Activated T-cell treated with anti-CD3 and anti-CD28 coated beads, Interleukin-2, amount 50 U/mL, for 1 hour (primary cell): ENCODE measurements at regions not wholly inside any gene's neighbourhood (a gene's known extent, or its start where the extent isn't known, plus 50 kb on each side); places are given as distances from the start of the nearest gene placed in this dataset.
"Not testable (repeated sequence)": the region's sequence is repeated elsewhere in the genome, so short reads cannot be mapped to it uniquely, and the experiment has no call there.

ENCODE experiments used
- DNase-seq: peaks from one replicate; pipeline ENCODE4 v3.0.0-alpha.2; 2020

DNA sequence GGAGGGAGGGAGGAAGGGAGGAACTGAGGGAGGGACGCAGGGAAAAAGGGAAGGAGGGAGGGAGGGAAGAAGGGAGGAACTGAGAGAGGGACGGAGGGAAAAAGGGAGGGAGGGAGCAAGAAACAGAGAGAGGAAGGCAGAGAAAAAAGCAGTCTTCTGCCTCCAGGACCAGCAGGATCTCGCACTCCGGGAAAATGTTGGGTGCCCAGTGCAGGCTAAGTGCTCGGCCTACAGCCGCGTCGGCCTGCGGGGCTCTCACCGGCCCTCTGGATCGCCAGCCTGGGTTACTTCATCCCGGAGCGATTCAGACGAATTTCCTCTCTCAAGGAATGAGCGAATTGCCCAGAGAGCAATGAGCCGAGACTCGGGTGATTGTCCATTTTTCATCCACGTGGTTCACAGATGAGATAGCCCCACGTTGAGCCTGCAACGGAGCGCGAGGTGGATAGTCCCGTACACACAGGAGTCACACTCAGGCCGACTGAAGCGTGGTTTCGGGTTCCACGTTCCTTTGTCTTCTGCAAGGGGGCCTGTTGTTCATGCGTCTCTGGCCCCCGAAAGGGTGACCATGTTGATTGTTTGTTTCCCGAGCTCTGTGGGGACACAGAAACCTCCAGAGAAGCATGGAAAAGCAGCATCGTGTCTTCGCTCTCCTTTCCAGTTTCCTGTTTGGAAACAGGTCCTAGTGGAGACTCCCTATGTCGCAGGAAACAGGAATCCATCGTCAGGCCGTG, 1937.1 kb upstream of the DEFB115 start:
- not testable (repeated sequence) for DNase-seq

DNA sequence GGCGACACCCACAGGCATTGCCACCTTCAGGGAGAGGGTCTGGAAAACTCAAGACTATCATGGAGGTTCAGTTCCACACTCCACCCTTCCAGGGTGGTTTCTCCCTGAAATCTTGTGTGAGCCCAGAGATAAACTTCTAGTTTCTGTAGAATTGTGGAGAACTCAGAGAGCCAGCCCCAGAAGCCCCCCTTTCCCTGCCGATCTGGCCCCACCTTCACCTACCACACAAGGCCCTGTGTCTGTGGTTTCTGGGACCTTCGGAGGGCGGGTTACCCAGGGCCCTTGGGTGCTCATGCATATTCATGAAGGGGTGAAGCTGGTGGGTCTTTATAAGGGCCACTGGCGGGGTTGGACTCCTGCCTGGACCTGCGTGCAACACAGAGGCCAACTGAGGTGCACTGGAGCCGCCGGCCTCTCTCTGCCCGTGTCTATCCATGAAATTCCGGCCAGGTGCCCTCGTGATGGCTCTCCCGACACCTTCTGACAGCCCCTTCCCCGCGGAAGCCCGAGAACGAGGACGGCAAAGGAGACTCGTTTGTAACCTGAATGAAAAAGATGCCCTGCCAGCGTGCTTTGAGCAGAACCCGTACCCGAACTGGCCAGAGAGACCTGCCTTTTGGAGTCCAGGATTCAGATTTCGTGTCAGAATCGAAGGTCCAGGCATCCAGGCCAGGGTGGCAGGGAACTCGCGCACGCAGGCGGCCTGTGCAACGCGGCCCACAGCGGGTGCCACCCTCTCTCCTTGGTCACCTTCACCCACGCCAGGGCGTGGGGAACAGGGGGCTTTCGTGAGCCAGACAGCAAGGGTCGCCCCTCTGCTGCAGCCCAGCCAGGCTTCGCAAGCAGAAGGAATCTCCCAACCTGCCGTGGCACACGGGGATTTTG, 1933.6 kb upstream of the DEFB115 start:
- not testable (repeated sequence) for DNase-seq

GRCh38 chr20:29324516-29325303, 1932.8 kb upstream of the DEFB115 start:
- not testable (repeated sequence) for DNase-seq

DNA sequence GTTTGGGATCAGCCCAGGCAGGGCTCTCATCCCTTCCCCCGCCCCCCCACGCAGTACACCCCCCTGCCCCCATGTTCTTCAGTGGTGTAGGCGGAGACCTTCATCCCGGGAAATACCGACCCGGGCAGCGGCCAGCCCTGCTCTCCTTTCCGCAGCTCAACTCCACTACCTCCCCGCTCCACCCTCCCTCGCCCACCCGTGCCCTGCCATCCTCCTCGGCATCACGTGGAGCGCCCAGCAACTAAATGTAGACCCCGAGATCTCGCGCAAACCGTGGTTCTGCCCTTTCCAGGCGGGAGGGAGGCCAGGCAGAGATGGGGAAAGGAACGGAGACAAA, 1932.2 kb upstream of the DEFB115 start:
- DNase-seq: no peak

DNA sequence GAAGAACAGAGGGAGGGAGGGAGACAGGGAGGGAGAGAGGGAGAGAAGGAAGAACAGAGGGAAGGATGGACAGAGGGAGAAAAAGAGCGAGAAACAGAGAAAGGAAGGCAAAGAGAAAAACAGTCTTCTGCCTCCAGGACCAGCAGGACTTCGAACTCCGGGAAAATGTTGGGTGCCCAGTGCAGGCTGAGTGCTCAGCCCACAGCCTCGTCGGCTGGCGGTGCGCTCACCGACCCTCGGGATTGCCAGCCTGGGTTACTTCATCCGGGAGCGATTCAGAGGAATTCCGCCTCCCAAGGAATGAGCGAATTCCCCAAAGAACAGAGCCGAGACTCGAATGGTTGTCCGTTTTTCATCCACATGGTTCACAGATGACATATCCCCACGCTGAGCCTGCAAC, 1931.7 kb upstream of the DEFB115 start:
- not testable (repeated sequence) for DNase-seq

GRCh38 chr20:29326376-29327070, 1930.9 kb upstream of the DEFB115 start:
- no peak for DNase-seq

DNA sequence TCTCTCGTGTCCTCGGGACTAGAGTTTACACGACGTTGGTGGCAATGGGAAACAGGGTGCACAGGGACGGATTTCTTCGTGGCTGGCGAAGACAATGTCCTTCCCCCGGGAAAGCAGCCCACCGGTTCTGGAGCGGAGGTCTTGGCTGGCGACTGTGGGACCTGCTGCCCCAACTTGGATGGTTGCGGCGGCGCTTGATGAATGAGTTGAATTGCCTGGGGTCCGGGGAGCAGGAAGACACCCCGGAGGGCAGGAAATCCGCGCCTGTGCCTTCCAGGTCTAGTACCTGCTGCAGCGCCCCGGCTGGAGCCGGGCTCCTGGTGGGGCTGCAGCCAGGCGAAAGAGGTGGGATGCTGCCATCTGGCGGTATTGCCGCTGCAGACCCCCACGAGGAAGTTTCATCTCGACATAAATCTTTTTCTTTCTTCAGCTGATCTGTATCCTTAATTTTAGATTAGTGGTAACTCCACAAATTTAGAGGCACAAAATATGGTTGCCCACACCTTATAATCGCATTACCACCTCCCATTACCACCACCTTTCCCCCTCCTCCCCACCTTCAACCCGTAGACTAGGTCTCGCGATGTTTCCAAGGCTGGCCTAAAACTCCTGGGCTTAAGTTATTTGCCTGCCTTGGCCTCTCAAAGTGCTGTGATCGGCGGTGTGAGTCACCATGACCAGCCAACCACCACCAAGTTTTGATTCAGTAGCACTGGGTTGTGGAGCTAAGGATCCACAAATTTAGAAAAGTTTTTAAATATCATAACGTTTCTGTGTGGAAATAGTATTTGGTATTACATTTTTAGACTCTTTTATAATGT, 1929.7 kb upstream of the DEFB115 start:
- DNase-seq: peak; percentile 42

- DNase-seq: not testable (repeated sequence)
These were observed 1926.9 kb upstream of the DEFB115 start for GRCh38 chr20:29330429-29331115.

GRCh38 chr20:29349836-29350235, 1907.6 kb upstream of the DEFB115 start:
- DNase-seq: no peak

DNA sequence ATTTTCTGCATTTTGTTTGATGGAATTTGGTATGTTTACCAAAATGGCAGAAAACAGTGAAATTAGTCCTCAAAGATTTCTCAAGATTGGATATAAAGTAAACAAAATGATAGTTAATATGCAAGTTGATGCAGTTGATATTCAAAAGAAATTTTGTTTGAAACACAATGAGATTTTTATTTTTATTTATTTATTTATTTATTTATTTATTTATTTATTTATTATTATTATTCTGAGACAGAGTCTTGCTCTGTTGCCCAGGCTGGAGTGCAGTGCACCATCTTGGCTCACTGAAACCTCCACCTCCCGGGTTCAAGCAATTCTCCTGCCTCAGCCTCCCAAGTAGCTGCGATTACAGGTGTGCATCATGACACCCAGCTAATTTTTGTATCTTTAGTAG, 1881.5 kb upstream of the DEFB115 start:
- DNase-seq: not testable (repeated sequence)

- not testable (repeated sequence) for DNase-seq
These were observed 1864.6 kb upstream of the DEFB115 start for GRCh38 chr20:29392853-29393252.

DNA sequence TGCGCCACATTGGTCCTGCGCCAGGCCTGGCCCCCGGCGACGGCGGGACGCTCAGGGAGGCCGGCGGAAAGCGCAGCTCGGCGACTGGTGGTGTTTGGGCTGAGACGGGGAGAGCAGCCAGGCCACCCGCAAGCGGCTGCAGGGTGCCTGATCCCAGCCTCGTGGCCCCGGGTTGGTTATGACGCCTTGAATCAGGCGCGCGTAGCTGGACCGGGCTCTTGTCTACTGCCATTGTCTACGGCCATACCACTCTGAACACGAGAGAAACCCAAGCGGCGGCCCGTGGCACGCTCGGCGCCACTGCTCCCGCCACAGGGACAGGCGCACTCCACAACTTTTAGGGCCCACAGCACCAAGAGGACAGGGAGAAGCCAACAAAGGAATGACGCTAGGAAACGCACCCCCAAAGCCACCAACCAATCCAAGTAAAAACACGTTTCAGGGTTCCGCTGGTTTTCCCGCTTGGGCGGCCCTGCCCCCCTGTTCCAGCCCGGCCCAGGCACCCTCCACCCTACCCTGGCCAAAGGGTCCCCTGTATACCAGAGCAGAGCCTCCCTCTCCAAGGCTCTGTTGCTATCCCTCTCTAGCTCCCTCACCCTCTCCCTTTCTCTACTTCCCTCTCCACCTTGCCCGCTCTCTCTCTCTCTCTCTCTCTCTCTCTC, 1849.3 kb upstream of the DEFB115 start:
- DNase-seq: no peak

- not testable (repeated sequence) for DNase-seq
These were observed 1848.8 kb upstream of the DEFB115 start for GRCh38 chr20:29408707-29409106.

- DNase-seq: not testable (repeated sequence)
These were observed 1848.2 kb upstream of the DEFB115 start for GRCh38 chr20:29409160-29409689.

- DNase-seq: no peak
These were observed 1847.3 kb upstream of the DEFB115 start for GRCh38 chr20:29409833-29410805.

DNA sequence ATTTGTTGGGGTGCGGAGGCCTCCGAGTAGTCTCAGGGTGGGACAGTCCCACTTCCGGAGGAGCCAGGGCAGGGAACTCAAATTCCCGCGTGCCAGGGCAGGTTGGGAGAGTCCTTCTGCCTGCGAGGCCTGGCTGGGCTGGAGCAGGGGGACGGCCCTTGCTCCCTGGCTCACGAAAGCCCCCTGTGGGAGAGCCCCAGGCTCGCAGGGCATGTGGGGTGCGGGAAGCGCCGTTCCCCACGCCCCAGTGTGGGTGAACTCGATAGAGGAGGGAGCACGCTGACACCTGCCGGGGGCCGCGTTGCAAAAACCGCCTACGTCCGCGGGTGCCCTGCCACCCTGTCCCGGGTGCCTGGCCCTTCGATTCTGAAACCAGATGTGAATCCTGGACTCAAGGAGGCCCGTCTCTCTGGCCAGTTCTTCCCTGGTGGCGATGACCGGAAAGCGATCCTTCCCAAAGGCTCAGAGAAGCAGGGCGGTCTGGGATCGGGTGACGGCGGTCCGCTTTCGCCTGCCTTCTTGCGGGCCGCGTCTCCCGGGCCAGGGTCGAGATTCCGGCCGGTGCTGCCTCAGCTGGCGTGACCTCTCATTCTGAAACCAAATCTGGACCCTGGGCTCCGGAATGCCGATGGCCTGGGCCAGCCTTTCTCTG, 1846.5 kb upstream of the DEFB115 start:
- no peak for DNase-seq

DNA sequence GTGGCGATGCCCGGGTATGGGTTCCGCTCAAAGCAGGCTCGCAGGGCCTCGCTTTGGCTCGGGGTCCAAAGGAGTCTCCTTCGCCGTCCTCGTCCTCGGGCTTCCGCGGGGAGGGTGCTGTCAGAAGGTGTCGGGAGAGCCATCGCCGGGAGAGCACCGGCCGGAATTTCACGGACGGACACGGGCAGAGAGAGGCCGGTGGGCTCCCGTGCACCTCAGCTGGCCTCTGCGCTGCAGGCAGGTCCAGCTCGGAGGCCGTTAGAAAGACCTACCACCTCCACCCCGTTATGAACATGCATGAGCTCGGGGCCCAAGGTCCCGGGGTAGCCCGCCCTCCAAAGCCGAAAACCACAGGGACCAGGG, 1846.0 kb upstream of the DEFB115 start:
- not testable (repeated sequence) for DNase-seq

DNA sequence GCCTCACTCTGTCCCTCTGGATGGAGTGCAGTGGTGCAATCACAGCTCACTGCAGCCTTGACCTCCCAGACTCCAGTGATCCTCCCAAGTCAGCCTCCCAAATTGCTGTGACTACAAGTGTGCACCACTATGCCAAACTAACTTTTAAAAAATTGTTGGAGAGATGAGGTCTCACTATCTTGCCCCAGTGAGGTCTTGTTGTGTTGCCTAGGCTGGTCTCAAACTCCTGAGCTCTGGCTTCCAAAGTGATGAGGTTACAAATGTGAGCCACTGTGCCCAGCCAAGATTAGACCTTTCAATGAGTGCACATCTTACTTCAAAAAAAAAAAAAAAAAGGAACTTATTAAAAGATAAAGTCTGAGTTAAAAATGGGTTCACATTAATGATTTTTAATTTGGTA, 1838.1 kb upstream of the DEFB115 start:
- DNase-seq: no peak
